ENCODE measurements at regions not wholly inside any gene's neighbourhood (a gene's known extent, or its start where the extent isn't known, plus 50 kb on each side); places are given as distances from the start of the nearest gene placed in this dataset.

DNA sequence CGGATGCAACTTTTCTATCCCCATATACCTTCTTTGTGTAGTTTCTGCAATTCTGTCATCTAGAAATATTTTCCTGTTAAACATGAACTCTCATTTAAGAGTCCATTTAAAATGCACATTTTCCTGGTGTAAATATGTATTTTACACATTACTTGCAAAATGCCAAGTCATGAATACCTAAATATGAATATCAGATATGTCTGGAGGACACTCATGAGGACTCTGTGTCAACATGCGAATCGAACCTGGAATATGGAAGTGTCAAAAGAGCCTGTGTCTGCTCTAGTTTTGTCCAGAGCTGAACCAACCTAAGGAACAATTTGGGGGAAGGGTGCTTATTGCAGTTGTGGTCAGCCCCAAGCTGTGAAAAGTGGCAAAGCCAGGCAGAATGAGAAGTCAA is 163.7 kb upstream of the CELF2 start:
- no peak for DNase-seq
- intact Hi-C loops (cut with micrococcal nuclease; ENCODE audit: unreplicated experiment), result no loop called here
- Mint-ChIP-seq H3K9me3 (ENCODE audit: unreplicated experiment) (no peaks in the 10 kb centered on the region), H3K27ac (ENCODE audit: unreplicated experiment) (no peak overlapping the region), H3K27me3 (ENCODE audit: insufficient read depth, unreplicated experiment) (peaks cover 12% of the 10 kb centered on the region), H3K4me1 (ENCODE audit: low read depth, unreplicated experiment) (no peaks in the 10 kb centered on the region), H3K4me3 (ENCODE audit: unreplicated experiment) (no peak overlapping the region), H3K36me3 (ENCODE audit: insufficient read depth, unreplicated experiment) (no peaks in the 10 kb centered on the region)
- no peaks in the 10 kb centered on the region for H3K27me3 ChIP-seq (replicated peaks; ENCODE audit: control insufficient read depth, insufficient read depth, low read length)
- H3K4me3 ChIP-seq (ENCODE audit: low read depth, low read length), result no peak overlapping the region
- TF ChIP-seq, protein P1, sequence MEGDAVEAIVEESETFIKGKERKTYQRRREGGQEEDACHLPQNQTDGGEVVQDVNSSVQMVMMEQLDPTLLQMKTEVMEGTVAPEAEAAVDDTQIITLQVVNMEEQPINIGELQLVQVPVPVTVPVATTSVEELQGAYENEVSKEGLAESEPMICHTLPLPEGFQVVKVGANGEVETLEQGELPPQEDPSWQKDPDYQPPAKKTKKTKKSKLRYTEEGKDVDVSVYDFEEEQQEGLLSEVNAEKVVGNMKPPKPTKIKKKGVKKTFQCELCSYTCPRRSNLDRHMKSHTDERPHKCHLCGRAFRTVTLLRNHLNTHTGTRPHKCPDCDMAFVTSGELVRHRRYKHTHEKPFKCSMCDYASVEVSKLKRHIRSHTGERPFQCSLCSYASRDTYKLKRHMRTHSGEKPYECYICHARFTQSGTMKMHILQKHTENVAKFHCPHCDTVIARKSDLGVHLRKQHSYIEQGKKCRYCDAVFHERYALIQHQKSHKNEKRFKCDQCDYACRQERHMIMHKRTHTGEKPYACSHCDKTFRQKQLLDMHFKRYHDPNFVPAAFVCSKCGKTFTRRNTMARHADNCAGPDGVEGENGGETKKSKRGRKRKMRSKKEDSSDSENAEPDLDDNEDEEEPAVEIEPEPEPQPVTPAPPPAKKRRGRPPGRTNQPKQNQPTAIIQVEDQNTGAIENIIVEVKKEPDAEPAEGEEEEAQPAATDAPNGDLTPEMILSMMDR (IDR thresholded peaks at IDR 0.05; ENCODE audit: insufficient read depth in 1 of 2, low read depth in 1 of 2, low read length in 1 of 2, severe bottlenecking in 1 of 2, unreplicated experiment in 1 of 2), result no peak
- no peaks in the 10 kb centered on the region for H3K4me1 ChIP-seq
- BruUV-seq (replicated peaks), result no TSS peak
- CTCF ChIA-PET, result no interaction called here
- H3K9me3 ChIP-seq, result no peaks in the 10 kb centered on the region
- POLR2A ChIA-PET, result no interaction called here
- no peaks in the 10 kb centered on the region for H3K36me3 ChIP-seq (ENCODE audit: control insufficient read depth, insufficient read depth, low read length)

DNA sequence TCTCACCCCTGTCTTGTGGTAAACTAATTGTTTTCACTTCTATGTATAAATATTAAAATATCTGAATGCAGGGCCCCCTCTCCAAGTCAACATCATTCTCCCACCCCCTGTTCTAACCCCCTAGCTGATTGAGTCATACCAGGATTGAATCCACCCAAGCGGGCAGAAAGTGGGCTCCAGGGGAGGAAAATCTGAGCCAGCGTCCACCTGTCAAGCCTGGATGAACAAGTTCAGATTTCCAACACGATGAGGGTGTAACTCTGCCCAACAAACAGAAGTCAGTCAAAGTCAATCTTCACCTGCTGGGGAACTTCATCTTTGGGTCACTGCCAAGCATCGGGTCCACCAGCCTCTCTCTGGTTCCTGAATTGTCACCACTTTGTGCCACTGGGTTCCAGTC is 162.9 kb upstream of the CELF2 start:
- H3K36me3 ChIP-seq (ENCODE audit: control insufficient read depth, insufficient read depth, low read length), result no peaks in the 10 kb centered on the region
- POLR2A ChIA-PET, result no interaction called here
- no TSS peak for BruUV-seq (replicated peaks)
- no peaks in the 10 kb centered on the region for H3K27me3 ChIP-seq (replicated peaks; ENCODE audit: control insufficient read depth, insufficient read depth, low read length)
- CTCF ChIA-PET, result no interaction called here
- H3K9me3 Mint-ChIP-seq (ENCODE audit: unreplicated experiment), result no peaks in the 10 kb centered on the region
- no peaks in the 10 kb centered on the region for H3K4me1 Mint-ChIP-seq (ENCODE audit: low read depth, unreplicated experiment)
- TF ChIP-seq, protein P1 (IDR thresholded peaks at IDR 0.05; ENCODE audit: insufficient read depth in 1 of 2, low read depth in 1 of 2, low read length in 1 of 2, severe bottlenecking in 1 of 2, unreplicated experiment in 1 of 2), result no peak
- H3K27ac Mint-ChIP-seq (ENCODE audit: unreplicated experiment), result no peak overlapping the region
- intact Hi-C loops (cut with micrococcal nuclease; ENCODE audit: unreplicated experiment), result no loop called here
- no peak for DNase-seq
- peaks cover 12% of the 10 kb centered on the region for H3K27me3 Mint-ChIP-seq (ENCODE audit: insufficient read depth, unreplicated experiment)
- no peaks in the 10 kb centered on the region for H3K36me3 Mint-ChIP-seq (ENCODE audit: insufficient read depth, unreplicated experiment)
- H3K4me3 Mint-ChIP-seq (ENCODE audit: unreplicated experiment), result no peak overlapping the region
- no peaks in the 10 kb centered on the region for H3K9me3 ChIP-seq
- H3K4me1 ChIP-seq, result no peaks in the 10 kb centered on the region
- H3K4me3 ChIP-seq (ENCODE audit: low read depth, low read length), result no peak overlapping the region

DNA sequence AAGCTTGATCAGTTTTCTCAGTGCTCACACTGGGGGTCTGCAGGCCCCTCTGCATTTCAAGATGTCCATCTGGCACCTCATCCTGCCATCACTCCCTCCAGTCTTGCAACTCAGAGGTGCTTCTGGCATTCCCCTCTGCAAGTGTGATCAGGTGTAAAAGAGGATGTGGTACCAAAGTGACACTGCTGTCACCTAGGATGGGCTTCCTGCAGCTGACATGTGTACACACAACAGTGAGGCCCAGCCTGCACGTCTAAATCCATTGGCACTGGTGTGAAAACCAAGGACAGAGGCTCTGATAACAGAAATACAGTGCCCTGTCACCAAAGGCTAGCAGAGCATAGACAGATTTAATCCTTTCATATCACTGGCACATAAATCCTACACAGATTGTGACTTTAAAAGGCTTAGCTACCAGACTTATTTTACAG is 162.5 kb upstream of the CELF2 start:
- TF ChIP-seq, protein P1 (IDR thresholded peaks at IDR 0.05; ENCODE audit: insufficient read depth in 1 of 2, low read depth in 1 of 2, low read length in 1 of 2, severe bottlenecking in 1 of 2, unreplicated experiment in 1 of 2), result no peak
- ChIA-PET CTCF (no interaction called here), POLR2A (no interaction called here)
- intact Hi-C loops (cut with micrococcal nuclease; ENCODE audit: unreplicated experiment), result no loop called here
- Histone ChIP-seq H3K36me3 (ENCODE audit: control insufficient read depth, insufficient read depth, low read length) (no peaks in the 10 kb centered on the region), H3K27me3 (replicated peaks; ENCODE audit: control insufficient read depth, insufficient read depth, low read length) (no peaks in the 10 kb centered on the region), H3K9me3 (no peaks in the 10 kb centered on the region), H3K4me3 (ENCODE audit: low read depth, low read length) (no peak overlapping the region), H3K4me1 (no peaks in the 10 kb centered on the region)
- Mint-ChIP-seq H3K36me3 (ENCODE audit: insufficient read depth, unreplicated experiment) (no peaks in the 10 kb centered on the region), H3K27me3 (ENCODE audit: insufficient read depth, unreplicated experiment) (peaks cover 12% of the 10 kb centered on the region), H3K4me3 (ENCODE audit: unreplicated experiment) (no peak overlapping the region), H3K9me3 (ENCODE audit: unreplicated experiment) (no peaks in the 10 kb centered on the region), H3K27ac (ENCODE audit: unreplicated experiment) (no peak overlapping the region), H3K4me1 (ENCODE audit: low read depth, unreplicated experiment) (no peaks in the 10 kb centered on the region)
- BruUV-seq (replicated peaks), result no TSS peak
- DNase-seq, result no peak
